ENCODE measurements at regions not wholly inside any gene's neighbourhood (a gene's known extent, or its start where the extent isn't known, plus 50 kb on each side); places are given as distances from the start of the nearest gene placed in this dataset.

- TF ChIP-seq ZBTB33 (IDR thresholded peaks at IDR 0.05; ENCODE audit: extremely low read depth, insufficient replicate concordance, low read length): no peak
- TF ChIP-seq ZNF274 (IDR thresholded peaks at IDR 0.05; ENCODE audit: low read depth, low read length): no peak
Measured at GRCh38 chr3:22765679-22766078, 437.4 kb upstream of the UBE2E2 start (continued).

GRCh38 chr3:22777834-22778233 lies 425.3 kb upstream of the UBE2E2 start:
- TF ChIP-seq SIN3A (IDR thresholded peaks at IDR 0.05; ENCODE audit: low read depth): no peak
- no peak for TF ChIP-seq ZNF274 (IDR thresholded peaks at IDR 0.05; ENCODE audit: low read depth, low read length)
- no peak for TF ChIP-seq FOSL1 (IDR thresholded peaks at IDR 0.05; ENCODE audit: low read depth)
- no peak for TF ChIP-seq ATF3 (IDR thresholded peaks at IDR 0.05)
- no peak for TF ChIP-seq TCF7L2 (IDR thresholded peaks at IDR 0.05; ENCODE audit: borderline replicate concordance, extremely low read depth, insufficient read depth, insufficient read length)
- TF ChIP-seq SP1 (IDR thresholded peaks at IDR 0.05; ENCODE audit: low read depth): no peak
- TF ChIP-seq ELF1 (IDR thresholded peaks at IDR 0.05; ENCODE audit: borderline replicate concordance, low read depth): no peak
- intact Hi-C loops (cut with micrococcal nuclease): no loop called here
- Histone ChIP-seq H3K4me1 (ENCODE audit: control insufficient read depth in 1 of 2, insufficient read depth in 2 of 2, low read length in 2 of 2) (no peaks in the 10 kb centered on the region), H3K27me3 (ENCODE audit: insufficient read depth, low read length) (no peaks in the 10 kb centered on the region), H3K79me2 (ENCODE audit: insufficient read depth, low read length) (no peaks in the 10 kb centered on the region), H2AFZ (ENCODE audit: low read depth, low read length, poor library complexity, severe bottlenecking) (no peak overlapping the region), H3K36me3 (ENCODE audit: control insufficient read depth in 1 of 2, insufficient read depth in 2 of 2, low read length in 2 of 2) (no peaks in the 10 kb centered on the region), H3K4me2 (ENCODE audit: low read length) (no peak overlapping the region), H3K9me2 (ENCODE audit: insufficient read depth) (no peaks in the 10 kb centered on the region), H3K9me3 (ENCODE audit: control insufficient read depth in 1 of 2, insufficient read depth in 1 of 2, low read depth in 1 of 2, low read length in 2 of 2) (no peaks in the 10 kb centered on the region; a peak in 1 of 4 replicates), H3K27ac (ENCODE audit: low read depth, low read length) (no peak overlapping the region), H3K9ac (ENCODE audit: low read length) (no peak overlapping the region), H4K20me1 (ENCODE audit: insufficient read depth) (no peaks in the 10 kb centered on the region), H3K4me3 (replicated peaks in 1 of 2; ENCODE audit: low read depth in 1 of 2, low read length in 2 of 2) (no peak overlapping the region)
- CTCF ChIA-PET: no interaction called here
- DNase-seq (ENCODE audit: low read depth, low spot score) (no peak), ATAC-seq (no peak)
- no TSS peak for BruUV-seq (replicated peaks)
- POLR2A ChIA-PET: no interaction called here
- RAD21 ChIA-PET (ENCODE audit: low non-redundant PET in 1 of 2, low total read pairs in 2 of 2, uncharacterized antibody in 2 of 2, unreplicated experiment in 2 of 2): no interaction called here
